ENCODE measurements at regions not wholly inside any gene's neighbourhood (a gene's known extent, or its start where the extent isn't known, plus 50 kb on each side); places are given as distances from the start of the nearest gene placed in this dataset.

DNA sequence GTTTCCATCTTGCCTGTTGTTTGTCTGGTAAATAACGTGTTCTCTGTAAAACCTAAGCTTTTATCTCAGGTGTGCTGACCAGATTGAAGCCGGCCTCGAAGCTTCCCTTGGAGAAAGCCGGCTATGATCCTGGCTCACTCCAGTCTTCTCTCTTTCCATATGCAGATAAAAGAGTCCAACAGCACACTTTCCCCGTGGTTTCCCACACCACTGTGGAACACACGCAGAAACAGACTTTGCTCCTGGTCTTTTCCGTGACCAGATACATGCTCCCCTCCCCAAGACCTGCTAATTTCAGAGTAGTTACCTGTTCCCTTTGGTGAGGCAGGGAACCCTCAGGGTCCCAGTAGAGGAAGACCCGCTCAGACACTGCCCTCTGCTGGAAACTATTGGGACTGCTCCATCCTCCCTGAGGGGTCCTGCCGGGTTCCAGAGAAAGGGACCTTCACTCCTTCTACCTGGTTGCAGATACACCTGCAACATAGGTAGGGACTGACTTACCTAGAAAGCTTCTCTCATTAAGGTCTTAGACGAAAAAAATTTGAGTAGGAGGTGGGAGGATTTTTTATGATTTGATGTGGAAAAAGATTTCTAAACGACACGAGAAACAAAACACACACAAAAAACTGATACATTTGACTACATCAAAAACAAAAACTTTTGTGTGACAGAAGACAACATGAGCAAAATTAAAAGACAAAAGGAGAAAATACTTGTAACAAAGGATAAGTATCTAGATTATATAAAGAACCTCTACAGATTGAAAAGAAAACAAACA, 415.4 kb upstream of the CCDC196 start:
- DNase-seq = peak; percentile 37

DNA sequence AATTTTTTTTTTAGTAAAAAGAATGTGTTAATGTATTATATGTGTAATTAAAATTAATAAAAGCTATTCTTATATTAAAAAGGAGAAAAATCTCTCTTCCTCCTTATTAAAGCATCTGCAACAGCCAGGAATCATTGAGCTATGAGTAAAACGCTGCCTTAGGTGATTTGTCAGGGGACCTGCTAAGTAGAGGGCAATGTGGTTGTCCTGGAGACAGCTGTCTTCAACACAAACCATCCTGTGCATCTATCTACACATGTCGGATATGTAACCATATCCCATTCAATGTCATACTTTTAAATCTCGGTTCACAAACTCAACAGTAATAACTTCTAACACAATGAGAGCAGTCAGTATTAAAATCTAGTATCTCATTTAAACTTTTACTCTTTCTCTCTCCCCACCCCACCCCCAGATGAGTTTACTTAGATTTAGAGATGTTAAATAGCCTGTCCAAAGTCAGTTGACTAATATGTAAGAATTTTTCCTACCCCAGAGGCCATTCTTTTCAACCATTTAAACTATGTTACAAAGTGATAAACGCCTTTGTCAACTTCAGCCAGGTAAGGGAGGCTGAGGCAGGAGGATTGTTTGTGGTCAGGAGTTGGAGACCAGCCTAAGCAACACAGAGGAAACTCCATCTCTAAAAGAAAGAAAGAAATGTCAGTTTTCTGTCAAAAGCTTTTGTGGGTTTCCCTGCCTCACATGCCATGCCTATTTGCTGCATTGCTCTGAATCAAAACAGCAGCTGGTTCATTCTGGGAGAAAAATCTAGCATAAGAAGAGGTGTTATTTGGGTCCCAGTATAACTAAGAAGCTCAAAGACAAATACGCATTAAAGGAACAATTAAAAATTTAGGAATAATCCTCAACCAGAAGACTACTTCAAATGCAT, 413.7 kb upstream of the CCDC196 start:
- DNase-seq = peak; percentile 24

DNA sequence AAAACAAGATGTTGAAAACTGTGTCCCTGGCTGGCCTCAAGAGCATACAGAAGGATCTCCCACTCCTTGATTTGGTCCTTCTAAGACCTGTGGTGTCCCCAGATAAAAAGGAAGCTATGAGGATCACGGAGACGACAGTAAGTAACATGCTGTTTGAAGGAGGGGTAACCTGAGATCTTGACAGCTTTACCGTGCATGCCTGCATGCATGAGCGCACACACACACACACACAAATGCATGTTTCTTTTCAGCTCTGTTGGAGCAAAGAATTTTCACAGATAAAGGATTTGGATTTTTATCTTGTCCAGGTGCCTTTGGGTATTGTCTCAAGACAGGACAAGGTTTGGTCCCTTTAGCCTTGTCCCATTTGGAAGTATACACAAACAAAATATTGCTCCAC, 411.6 kb upstream of the CCDC196 start:
- DNase-seq = no peak

DNA sequence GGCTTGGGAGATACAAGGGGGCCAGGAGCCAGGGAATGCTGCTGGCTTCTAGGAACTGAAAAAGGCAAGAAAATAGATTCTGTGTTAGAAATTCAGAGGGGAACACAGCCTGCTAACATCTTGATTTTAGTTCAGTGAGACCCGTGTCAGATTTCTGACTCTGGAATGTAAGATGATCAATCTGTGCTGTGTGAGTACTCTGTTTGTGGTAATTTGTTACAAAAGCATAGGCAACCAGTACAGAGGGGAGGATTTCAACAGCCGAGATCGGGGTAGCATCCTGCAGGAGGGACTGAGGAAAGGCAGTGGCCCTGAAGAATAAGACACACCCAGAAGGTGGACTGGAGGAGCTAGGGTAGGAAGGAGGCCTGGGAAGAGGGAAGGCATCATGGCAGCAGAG, 410.0 kb upstream of the CCDC196 start:
- DNase-seq = peak; percentile 15

DNA sequence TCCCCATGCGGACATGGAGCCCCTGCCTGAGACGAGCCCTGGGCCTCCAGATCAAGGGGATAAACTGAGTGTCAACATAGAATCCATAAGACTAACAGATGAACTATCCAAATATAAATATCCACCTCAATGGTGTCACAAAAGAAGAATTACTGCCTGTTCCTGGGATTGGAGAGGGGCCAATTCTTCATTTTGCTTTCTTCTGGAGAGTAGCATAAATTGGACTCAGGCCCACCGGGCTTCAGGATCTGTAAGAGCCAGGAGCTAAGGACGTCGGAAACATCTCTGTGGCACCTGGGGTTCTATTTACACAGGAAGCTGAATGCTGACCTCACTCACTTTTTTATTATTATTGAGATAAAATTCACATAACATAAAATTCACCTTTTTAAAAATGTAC, 408.2 kb upstream of the CCDC196 start:
- peak; percentile 71 for DNase-seq

DNA sequence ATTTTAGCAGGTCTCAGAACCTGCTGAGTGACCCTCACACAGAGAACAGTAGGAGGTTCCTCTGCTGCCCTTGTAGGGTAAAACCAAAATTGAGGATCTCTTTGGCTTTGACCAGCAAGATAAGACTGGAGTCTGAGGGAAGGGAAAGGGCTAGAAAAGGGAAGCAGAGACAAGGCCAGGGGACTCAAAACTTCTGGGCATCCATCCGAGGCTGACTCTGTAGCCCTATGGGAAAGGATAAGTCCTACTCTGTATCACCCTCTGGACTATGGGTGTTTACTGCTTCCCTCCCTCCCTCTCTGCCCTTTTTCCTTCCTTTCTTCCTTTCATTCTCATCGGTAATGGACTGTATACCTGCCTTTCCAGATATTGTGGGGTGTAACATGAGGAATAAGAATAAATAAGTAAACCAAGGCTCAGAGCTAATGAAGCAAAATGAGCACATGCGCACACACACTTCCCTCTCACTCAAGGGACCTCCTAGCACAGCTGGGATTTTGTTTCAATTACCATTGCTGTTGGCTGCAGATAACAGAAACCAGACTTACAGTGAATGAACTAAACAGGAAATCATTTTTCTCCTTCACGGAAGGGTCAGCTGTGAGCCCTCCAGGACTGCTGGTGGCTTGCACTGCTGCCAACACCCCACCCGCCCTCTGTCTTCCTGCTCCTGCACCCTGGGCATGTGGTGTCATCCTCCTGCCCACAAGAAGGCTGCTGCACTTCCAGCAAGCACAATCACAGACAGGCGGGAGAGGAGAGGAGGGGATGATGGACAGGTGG, 404.4 kb upstream of the CCDC196 start:
- peak; percentile 43 for DNase-seq

DNA sequence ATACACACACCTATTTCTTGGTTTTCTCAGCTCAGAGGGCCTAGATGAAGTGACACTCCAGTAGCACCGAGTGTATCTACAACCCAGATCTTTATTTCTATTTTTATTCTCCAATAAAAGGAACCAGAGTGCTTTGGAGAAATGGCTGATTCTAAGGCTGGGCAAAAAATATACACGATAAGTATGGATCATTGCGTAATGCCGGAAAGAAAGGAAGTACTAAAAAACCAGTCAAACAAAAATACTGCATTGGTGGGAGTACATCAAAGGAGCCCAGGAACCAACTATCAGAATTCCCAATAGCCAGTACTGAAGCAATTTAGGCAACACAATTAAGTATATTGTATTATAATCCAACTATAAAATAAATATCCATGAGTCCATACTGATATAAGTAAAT, 400.9 kb upstream of the CCDC196 start:
- DNase-seq = no peak

DNA sequence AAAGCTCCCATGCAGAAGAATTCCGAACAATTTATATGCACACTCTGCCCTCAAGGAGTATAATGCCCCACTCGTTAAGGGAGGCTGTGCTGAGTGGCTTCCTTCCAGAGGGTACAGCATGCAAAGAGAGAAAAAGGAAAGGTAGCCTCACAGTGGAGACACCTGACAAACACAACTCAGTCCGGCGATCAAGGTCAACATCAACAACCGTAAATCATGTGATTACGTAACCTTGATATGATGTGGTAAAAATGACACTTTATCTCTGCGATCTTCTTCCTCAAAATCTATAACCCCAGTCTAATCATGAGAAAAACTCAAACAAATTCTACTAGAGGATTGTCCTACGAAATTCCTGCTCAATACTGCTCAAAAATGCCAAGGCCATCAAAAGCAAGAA, 400.5 kb upstream of the CCDC196 start:
- no peak for DNase-seq

DNA sequence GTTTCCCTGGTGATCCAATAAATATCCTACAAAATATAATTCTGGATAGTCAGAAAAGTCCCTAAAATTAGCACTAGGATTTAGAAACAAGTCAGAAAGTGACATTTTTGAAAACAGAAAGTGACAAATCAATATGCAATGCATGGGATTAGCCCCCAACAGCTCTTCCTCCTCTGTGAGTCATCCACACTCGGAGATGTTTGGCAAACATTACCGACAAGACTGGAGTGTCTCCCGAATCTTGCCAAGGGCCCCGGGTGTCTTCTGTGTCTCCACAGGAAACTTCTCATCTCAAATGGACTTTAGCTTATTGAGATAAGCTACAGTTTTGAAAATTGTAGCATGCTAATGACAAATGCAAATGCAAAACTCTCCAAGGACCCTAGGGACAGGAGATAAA, 398.9 kb upstream of the CCDC196 start:
- no peak for DNase-seq

DNA sequence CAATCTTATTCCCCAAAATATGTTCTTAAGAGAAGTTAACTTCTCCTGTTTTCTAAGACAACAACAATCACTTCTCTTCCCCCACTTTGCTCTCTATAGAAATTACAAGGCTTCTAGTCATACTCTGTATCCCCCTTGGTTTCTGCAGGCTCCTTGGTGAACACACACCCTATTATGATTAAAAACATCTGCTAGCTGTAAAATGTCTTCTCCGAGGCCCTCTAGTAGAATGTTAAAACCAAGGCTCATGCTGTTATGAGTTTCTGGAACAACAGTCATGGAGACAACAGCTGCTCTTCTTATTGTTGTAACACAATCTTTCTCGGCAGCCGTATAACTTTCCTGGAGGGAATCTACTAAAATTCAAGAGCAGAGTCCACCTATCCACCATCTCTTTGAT, 397.5 kb upstream of the CCDC196 start:
- DNase-seq = peak; percentile 66

DNA sequence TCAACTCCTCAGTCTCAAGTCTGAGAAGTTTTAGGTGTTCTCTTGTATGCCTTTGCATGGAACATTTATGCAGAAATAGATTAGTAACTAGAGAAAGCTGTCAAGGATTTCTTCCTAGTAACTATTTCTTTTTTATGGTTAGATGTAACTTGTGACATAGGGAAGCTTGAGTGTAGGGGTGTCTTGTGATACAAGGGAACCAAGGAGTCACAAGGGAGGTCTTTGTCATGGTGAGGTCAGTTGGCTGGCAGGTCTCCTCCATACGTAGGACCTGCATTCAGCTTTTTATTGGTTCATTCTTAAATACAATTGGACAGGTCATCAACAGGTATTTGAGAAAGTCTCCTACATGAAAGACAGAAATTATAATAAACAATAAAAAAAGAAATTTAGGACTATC, 394.0 kb upstream of the CCDC196 start:
- DNase-seq = no peak

DNA sequence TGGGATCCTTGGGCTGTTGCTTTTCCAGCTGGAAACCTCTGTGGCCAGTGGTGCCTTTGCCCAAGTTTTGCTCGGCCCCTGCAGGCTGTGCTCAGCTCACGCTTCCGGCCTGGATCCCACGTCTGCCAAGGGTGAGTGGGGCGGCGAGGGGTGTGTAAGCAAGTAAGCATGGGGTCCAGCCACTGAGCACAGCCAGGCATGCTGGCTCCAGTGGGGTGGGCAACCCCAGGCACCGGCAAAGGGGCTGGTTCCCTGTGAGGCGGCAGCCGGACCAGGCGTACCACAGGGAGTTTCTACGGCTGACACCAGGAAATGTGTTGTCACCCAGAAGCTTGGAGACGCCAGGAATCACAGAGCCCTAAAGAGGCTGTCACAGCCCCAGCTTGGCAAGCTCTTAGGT, 393.4 kb upstream of the CCDC196 start:
- no peak for DNase-seq

DNA sequence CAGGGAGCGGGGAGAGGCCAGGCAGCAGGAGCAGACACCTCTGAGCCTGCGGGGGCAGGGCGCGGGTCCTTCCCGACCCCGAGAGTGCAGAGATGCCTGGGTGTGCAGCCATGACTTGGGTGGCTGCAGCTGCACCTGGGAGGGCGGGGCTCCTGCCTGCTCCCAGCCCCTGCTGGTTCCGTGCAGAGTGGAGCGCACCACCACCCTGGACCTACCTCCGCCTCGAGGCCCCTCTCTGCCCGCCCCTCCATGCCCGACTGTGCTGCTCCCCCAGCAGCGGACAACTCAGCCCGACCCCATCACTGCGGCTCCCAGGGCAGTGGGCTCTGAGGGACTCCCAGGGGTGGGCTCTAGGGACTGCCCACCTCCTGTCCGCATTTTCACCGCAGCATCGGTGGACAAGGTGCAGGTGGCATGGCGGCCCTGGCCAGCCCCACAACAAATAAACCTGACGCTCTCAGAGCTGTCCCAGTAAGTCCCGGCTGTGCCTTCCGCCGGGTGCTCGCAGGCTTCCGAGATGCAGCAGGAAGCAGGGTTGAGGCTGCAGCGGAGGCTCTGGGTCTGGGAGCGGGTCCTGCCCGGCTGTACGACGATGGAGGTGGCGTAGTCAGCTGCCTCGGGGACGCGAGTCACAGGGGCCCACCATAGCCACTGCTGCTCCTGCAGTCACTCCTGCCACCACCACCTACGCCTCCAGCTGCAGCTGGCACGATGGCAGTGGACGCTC, 392.0 kb upstream of the CCDC196 start:
- DNase-seq = no peak

DNA sequence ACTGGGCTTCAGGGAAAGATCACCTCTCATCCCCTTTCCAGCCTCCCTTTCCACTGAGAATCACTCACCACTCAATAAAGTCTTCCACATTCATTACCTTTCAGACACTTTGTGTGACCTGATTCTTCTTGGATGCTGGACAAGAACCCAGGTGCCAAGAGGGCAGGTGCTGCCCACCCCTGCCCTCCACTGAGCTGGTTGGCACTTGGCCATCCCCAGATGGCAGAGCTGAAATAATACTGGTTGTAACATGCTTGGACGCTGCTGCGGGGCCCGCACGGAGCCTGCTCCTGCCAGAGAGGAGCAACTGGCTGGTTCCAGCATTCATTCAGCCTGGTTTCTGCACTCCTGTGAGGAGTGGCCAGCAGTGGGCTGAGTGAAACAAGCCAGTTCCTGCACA, 386.7 kb upstream of the CCDC196 start:
- DNase-seq = no peak

DNA sequence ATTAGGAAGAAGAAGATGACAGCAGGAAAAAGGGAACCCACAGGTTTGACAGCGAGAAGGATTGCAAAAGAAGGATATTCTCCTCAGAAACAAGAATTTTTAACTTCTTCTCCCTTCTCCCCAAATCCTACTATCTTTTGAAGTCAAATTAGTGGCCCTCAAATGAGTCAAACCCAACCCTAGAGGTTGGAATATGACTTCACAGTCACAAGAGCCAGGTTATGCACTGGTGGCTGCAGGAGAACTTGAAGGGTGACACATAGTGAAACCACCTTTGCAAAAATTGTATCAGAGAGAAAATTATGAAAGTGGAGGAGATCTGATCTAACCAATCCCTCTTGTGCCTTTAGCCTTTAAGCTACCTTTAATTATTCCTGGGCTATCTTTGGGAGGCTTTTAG, 386.2 kb upstream of the CCDC196 start:
- no peak for DNase-seq

DNA sequence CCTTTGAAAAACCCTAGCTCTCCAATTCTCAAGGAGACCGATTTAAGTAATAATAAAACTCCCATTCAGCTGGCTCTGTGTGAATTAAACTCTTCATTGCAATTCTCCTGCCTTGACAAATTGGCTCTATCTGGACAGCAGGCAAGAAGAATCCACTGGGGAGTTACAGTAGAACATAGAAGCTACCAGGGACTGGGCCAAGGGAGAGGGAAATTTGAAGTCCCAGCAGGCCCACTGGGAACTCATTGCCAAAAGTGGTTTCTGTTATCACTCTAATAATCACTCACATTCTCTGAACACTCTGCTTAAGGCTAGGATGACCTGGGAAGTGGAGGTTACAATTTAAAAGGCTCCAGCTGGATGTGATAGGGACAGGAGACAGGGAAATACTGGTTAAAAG, 384.5 kb upstream of the CCDC196 start:
- no peak for DNase-seq

DNA sequence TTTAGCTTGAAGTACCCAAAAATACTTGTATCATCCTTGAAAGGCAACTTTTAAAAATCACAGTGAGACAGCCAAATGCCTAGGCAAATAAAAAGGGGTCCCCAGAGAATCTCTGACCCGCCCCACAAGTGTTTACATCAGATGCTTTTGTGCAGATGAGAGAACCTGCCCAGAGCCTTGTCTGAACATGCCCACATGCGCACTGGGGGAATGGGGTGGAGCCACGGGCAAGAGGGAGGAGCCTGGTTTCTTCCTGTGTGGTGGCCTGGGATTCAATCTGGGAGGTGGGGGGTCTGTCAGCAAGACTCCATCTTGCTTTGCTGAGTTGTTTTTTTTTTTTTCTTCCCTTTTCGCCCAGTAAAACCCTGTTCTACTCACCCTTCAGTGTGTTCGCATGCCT, 381.7 kb upstream of the CCDC196 start:
- no peak for DNase-seq

DNA sequence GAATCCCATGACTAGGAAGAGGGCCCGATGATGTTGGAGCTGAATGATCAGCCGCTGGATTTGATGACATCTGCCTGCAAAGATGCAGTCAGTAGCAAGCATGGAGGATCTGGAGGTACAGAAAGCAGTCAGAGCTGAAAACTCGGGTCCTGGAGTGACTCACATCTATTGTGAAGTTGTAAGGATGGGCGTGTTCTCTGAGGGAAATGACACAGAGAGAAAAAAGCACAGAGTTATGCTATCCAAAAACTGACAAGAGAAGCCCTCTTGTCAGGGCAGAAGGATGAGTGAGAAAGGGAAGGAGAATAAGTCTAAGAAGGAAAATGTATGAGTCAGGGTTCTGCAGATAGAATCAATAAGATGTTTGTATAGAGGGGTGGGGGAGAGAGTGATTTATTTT, 380.4 kb upstream of the CCDC196 start:
- DNase-seq = no peak

DNA sequence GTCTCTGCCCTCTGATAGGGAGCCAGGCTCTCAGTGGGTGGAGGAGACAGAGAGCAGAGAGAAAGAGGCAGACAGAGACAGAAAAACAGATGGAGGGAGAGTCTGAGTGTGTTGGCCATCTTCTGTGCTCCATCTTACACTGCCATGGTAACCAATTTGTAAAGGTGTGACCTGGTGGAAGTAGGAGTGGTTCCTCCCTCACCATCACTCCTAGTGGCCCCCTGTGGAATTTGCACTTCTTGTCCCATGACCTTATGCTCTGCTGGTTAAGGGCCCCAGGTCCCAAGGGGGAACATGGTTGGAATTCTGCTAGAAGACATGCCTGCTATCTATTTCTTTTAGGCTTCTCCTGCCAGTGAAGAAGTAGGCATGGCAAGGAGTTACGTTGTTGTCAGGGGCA, 376.7 kb upstream of the CCDC196 start:
- DNase-seq = no peak

DNA sequence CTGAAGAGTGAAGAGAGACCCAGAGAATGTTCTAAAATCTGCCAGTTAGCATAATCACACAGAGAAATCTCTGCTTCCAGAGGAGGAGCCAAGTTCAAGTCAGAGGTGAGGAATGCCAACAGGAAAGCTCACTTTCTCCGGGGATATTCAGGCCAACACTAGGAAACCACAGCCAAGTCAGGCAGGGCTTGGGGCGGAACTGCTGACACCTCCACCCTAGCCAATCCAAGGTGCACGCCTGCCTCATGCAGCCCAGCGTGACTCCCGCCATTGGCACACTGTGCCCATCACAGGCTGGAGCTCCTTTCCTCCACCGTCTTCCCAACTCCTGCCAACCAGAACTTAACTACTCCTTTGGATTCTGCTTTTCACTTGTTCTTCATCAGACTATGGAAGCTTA, 374.3 kb upstream of the CCDC196 start:
- no peak for DNase-seq

DNA sequence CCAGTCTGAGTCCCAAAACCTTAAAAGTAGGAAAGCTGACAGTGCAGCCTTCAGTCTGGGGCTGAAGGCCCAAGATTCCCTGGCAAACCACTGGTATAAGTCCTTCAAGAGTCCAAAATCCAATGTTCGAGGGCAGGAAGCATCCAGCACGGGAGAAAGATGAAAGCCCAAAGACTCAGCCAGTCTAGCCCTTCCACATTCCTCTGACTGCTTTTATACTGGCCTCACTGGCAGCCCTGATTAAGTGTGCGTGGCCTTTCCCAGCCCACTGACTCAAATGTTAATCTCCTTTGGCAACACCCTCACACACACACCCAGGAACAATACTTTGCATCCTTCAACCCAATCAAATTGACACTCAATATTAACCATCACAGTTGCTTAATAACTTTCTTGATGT, 372.1 kb upstream of the CCDC196 start:
- no peak for DNase-seq

All from tongue (tissue), 1 donor.